ENCODE measurements at regions not wholly inside any gene's neighbourhood (a gene's known extent, or its start where the extent isn't known, plus 50 kb on each side); places are given as distances from the start of the nearest gene placed in this dataset.
"Not testable (repeated sequence)": the region's sequence is repeated elsewhere in the genome, so short reads cannot be mapped to it uniquely, and the experiment has no call there.

- no peak for DNase-seq
Measured at GRCh38 chr12:83886479-83886878, 1026.1 kb downstream of the SLC6A15 start.

GRCh38 chr12:83870921-83871599 lies 1041.5 kb downstream of the SLC6A15 start:
- DNase-seq, result not testable (repeated sequence)

GRCh38 chr12:83866477-83866876 lies 1046.1 kb downstream of the SLC6A15 start:
- no peak for DNase-seq

- DNase-seq, result no peak
Measured at GRCh38 chr12:83865431-83865830, 1047.2 kb downstream of the SLC6A15 start.

- no peak for DNase-seq
Measured at GRCh38 chr12:83864054-83864453, 1048.5 kb downstream of the SLC6A15 start.

GRCh38 chr12:83859021-83859420 lies 1053.6 kb downstream of the SLC6A15 start:
- DNase-seq, result no peak

- no peak for DNase-seq
Measured at GRCh38 chr12:83856803-83857202, 1055.8 kb downstream of the SLC6A15 start.

GRCh38 chr12:83850531-83850930 lies 1062.1 kb downstream of the SLC6A15 start:
- no peak for DNase-seq

GRCh38 chr12:83848702-83849101 lies 1063.9 kb downstream of the SLC6A15 start:
- no peak for DNase-seq

- no peak for DNase-seq
Measured at GRCh38 chr12:83843541-83843940, 1069.1 kb downstream of the SLC6A15 start.

GRCh38 chr12:83841620-83842019 lies 1071.0 kb downstream of the SLC6A15 start:
- DNase-seq, result no peak

GRCh38 chr12:83827860-83828259 lies 1084.7 kb downstream of the SLC6A15 start:
- DNase-seq, result no peak

- DNase-seq, result no peak
Measured at GRCh38 chr12:83827193-83827592, 1085.4 kb downstream of the SLC6A15 start.

- no peak for DNase-seq
Measured at GRCh38 chr12:83826112-83826511, 1086.5 kb downstream of the SLC6A15 start.

- DNase-seq, result peak; percentile 21
Measured at GRCh38 chr12:83823386-83824045, 1089.1 kb downstream of the SLC6A15 start.

GRCh38 chr12:83821967-83822366 lies 1090.6 kb downstream of the SLC6A15 start:
- DNase-seq, result no peak

- no peak for DNase-seq
Measured at GRCh38 chr12:83818881-83819280, 1093.7 kb downstream of the SLC6A15 start.

- no peak for DNase-seq
Measured at GRCh38 chr12:83817730-83818129, 1094.9 kb downstream of the SLC6A15 start.

- no peak for DNase-seq
Measured at GRCh38 chr12:83808591-83808990, 1104.0 kb downstream of the SLC6A15 start.

- no peak for DNase-seq
Measured at GRCh38 chr12:83807871-83808270, 1104.7 kb downstream of the SLC6A15 start.

- DNase-seq, result no peak
Measured at GRCh38 chr12:83805873-83806272, 1106.7 kb downstream of the SLC6A15 start.

- no peak for DNase-seq
Measured at GRCh38 chr12:83805156-83805772, 1107.3 kb downstream of the SLC6A15 start.

GRCh38 chr12:83801972-83802371 lies 1110.6 kb downstream of the SLC6A15 start:
- no peak for DNase-seq

GRCh38 chr12:83800022-83800421 lies 1112.6 kb downstream of the SLC6A15 start:
- no peak for DNase-seq

Data from NCI-H510A (cell line).